ENCODE measurements at regions not wholly inside any gene's neighbourhood (a gene's known extent, or its start where the extent isn't known, plus 50 kb on each side); places are given as distances from the start of the nearest gene placed in this dataset.
A peak's percentile ranks its signal among the peaks of the same experiment; 100 is the strongest.

- TF ChIP-seq CTCF (IDR thresholded peaks at IDR 0.05; ENCODE audit: low read length) (peak; percentile 75), EZH2 (optimal IDR thresholded peaks at IDR 0.05; ENCODE audit: low read depth, low read length) (no peak)
Observed at GRCh38 chr1:181152892-181153633, 64.6 kb downstream of the IER5 start.

All from MM.1S (cell line).